RPMI7951 (cell line): ENCODE measurements at regions not wholly inside any gene's neighbourhood (a gene's known extent, or its start where the extent isn't known, plus 50 kb on each side); places are given as distances from the start of the nearest gene placed in this dataset.

Experiments
- DNase-seq: peaks from one replicate; pipeline ENCODE4 v3.0.0-alpha.2; 2012; ENCODE audit warnings: low read depth

- DNase-seq, result no peak
These were observed 99.9 kb upstream of the CACNA1A start for GRCh38 chr19:13606156-13606555.

DNA sequence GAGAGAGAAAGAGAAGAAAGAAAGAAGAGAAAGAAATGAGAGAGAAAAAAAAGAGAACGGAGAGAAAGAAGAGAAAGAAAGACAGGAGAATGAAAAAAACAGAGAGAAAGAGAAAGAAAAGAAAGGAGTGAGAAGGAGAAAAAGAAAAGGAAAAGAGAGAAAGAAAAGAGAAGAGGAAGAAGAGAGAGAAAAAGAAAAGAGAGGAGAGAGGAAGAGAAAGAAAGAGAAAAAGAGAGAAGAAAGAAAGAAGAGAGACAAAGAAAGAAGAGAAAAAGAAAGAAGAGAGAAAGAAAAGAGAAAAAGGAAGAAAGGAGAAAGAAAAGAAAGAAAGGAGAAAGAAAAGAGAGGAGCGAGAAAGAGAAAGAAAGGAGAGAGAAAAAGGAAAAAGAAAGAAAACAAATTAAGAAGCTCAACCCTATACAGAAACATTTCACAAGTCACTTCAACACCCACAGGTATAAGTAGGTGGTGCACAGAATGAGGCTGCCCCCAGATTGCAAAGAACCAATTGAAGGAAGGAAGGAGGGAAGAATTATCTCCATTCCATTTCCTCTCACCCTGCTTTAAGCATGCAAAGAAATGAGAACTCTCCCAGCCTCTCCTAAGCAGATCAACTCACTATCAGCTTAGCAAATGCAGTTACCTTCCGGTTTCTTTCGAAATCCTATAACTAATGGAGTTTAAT, 98.8 kb upstream of the CACNA1A start:
- no peak for DNase-seq

DNA sequence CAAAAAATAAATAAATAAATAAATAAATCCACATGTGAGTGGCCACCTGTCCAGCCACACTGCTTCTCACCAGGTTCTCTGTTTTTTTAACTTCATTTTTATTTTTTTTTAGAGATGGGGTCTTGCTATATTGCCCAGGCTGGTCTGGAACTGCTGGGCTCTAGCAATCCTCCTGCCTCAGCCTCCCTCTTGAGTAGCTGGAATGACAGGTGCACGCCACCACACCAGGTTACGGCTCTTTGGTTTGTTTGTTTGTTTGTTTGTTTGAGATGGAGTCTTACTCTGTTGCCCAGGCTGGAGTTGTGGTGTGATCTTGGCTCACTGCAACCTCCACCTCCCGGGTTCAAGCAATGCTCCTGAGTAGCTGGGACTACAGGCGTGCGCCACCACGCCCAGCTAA, 94.5 kb upstream of the CACNA1A start:
- DNase-seq, result no peak

DNA sequence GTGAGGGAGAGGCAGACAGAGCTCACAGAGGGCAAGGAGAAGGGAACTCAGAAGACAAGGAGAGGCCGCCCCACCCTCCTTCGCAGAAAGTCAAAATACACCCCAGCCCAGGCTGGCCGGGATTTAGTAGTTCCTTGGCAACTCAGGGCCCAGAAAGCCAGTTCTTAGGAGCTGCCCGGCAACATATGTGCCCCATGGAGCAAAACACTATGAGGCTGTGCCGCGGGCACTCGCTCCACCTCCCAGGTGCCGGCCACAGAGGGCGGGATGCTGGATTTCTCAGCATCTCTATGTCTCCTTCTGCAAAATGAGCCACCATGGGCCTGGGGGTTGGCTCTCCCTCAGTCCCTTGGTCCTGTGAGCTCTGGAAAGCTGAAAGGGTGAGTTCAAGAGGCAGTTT, 93.8 kb upstream of the CACNA1A start:
- no peak for DNase-seq

- no peak for DNase-seq
These were observed 93.4 kb upstream of the CACNA1A start for GRCh38 chr19:13599681-13600080.

GRCh38 chr19:13598098-13598497, 91.8 kb upstream of the CACNA1A start:
- DNase-seq, result no peak

DNA sequence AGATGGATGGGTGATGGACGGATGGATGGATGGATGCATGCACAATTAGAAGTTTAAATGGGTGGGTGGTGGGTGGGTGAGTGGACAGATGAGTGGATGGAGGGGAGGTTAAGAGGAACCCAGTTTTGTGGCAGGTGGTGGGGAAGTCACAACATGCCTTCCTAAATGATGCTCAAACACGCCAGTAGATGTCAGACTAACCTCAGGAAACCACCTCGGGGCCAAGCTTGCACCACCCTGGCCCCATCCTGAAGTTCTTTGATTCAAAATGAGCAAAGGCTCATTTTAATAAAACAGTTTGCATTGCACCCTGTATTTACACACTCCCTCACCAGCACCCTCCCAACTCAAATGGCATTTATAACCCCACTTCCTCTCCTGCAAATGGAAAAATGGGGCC, 91.4 kb upstream of the CACNA1A start:
- peak; percentile 68 for DNase-seq

GRCh38 chr19:13588957-13589833, 82.9 kb upstream of the CACNA1A start:
- peak; percentile 58 for DNase-seq

GRCh38 chr19:13585512-13585911, 79.2 kb upstream of the CACNA1A start:
- no peak for DNase-seq

DNA sequence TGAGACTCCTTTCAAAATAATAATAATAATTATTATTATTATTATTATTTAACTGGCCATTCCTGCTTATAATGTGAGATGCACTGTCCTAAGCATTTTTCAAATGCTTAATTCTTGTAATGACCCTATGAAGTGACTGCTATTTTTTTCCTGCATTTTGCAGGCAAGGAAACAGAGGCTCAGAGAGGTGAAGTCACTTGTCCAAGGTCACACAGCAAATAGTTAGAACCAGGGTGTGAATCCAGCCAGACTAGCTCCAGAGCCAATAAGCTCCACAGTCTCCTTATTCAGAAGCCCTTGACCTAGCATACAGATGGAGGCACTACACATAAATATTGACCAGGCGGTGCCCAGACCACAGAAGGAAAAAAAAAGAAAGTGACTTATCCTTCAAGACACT, 77.5 kb upstream of the CACNA1A start:
- DNase-seq, result no peak

GRCh38 chr19:13583114-13583513, 76.8 kb upstream of the CACNA1A start:
- no peak for DNase-seq

- DNase-seq, result no peak
These were observed 75.3 kb upstream of the CACNA1A start for GRCh38 chr19:13581576-13581975.

- peak; percentile 18 for DNase-seq
These were observed 73.2 kb upstream of the CACNA1A start for GRCh38 chr19:13579388-13580060.

GRCh38 chr19:13576726-13577125, 70.4 kb upstream of the CACNA1A start:
- no peak for DNase-seq

GRCh38 chr19:13574933-13575332, 68.7 kb upstream of the CACNA1A start:
- peak; percentile 10 for DNase-seq

- no peak for DNase-seq
These were observed 66.9 kb upstream of the CACNA1A start for GRCh38 chr19:13573056-13573667.

- no peak for DNase-seq
These were observed 55.2 kb upstream of the CACNA1A start for GRCh38 chr19:13561461-13561860.

DNA sequence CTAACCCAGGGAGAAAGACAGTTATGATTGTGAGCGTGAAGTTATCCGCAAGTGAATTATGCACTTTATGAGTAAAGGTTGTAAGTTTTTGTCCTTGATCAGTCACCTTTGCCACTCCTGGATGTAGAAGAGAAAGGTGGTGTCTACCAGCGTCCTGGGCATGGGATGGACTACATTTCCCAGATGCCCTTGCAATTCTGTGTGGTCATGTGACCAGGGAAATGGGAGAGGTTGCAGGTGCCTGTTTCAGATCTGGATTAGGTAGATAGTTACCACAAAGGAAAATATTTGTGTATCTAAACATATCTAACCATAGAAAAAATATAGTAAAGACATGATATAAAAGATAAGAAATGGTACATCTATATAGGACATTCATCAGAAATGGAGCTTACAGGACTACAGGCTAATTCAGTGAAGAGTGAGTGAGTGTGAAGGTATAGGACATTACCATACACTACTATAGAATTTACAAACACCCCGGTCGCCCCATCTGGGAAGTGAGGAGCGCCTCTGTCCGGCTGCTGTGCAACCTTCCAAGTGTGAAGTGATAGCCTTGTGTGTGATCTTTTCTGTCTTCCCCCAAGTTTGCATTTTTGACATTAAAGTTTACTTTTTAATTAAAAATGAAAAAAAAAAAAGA, 51.6 kb upstream of the CACNA1A start:
- no peak for DNase-seq

DNA sequence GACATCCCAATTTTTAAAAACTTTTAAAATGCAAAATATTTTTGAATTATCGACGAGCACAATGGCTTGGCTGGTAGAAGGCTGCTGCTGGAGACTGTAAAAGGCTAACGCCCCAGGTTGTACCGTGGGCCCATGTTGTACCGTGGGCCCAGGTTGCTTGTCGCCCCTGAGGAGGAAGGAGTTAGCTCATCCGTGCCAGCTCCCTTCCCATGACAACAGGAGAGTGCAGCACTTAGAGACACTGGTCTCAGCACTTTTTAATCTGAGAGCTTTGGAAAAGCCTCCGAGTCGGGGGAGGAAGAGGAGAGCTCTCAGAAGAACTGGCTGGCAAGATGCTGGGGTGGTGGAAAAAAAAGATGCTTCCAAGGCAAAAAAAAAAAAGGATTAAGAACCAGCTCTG, 50.3 kb upstream of the CACNA1A start:
- DNase-seq, result no peak
